ENCODE measurements at regions not wholly inside any gene's neighbourhood (a gene's known extent, or its start where the extent isn't known, plus 50 kb on each side); places are given as distances from the start of the nearest gene placed in this dataset.
"Not testable (repeated sequence)": the region's sequence is repeated elsewhere in the genome, so short reads cannot be mapped to it uniquely, and the experiment has no call there.

- H3K79me2 ChIP-seq (ENCODE audit: insufficient read depth, low read depth, low read length); H4K20me1 ChIP-seq (ENCODE audit: insufficient read depth, low read length); BruUV-seq (replicated peaks); DNase-seq (ENCODE audit: low spot score); H3K36me3 ChIP-seq (ENCODE audit: insufficient read depth, low read length); CTCF ChIA-PET (ENCODE audit: unreplicated experiment); H3K4me2 ChIP-seq (ENCODE audit: low read length); POLR2A ChIA-PET; H3K27ac ChIP-seq (ENCODE audit: low read depth, low read length, poor library complexity, severe bottlenecking); H3K4me1 ChIP-seq (ENCODE audit: insufficient read depth, low read length, poor library complexity, severe bottlenecking); H3K4me3 ChIP-seq (ENCODE audit: low read depth, low read length, poor library complexity, severe bottlenecking); H3K9me3 ChIP-seq (ENCODE audit: low read length); H2AFZ ChIP-seq (ENCODE audit: low read length); intact Hi-C loops (cut with micrococcal nuclease; ENCODE audit: unreplicated experiment); H3K9me2 ChIP-seq (ENCODE audit: insufficient read depth, low read length): not testable (repeated sequence)
These were observed 134.1 kb downstream of the RBMY1D start for GRCh38 chrY:21760243-21760642.

GRCh38 chrY:21767824-21768223 is 126.5 kb downstream of the RBMY1D start:
- CTCF ChIA-PET (ENCODE audit: unreplicated experiment); H2AFZ ChIP-seq (ENCODE audit: low read length); H4K20me1 ChIP-seq (ENCODE audit: insufficient read depth, low read length); H3K9me3 ChIP-seq (ENCODE audit: low read length); intact Hi-C loops (cut with micrococcal nuclease; ENCODE audit: unreplicated experiment); H3K79me2 ChIP-seq (ENCODE audit: insufficient read depth, low read depth, low read length); H3K9me2 ChIP-seq (ENCODE audit: insufficient read depth, low read length); H3K27ac ChIP-seq (ENCODE audit: low read depth, low read length, poor library complexity, severe bottlenecking); DNase-seq (ENCODE audit: low spot score); H3K4me1 ChIP-seq (ENCODE audit: insufficient read depth, low read length, poor library complexity, severe bottlenecking); H3K4me2 ChIP-seq (ENCODE audit: low read length); H3K4me3 ChIP-seq (ENCODE audit: low read depth, low read length, poor library complexity, severe bottlenecking); POLR2A ChIA-PET; H3K36me3 ChIP-seq (ENCODE audit: insufficient read depth, low read length); BruUV-seq (replicated peaks): not testable (repeated sequence)

- H3K27ac ChIP-seq (ENCODE audit: low read depth, low read length, poor library complexity, severe bottlenecking); DNase-seq (ENCODE audit: low spot score); H3K4me1 ChIP-seq (ENCODE audit: insufficient read depth, low read length, poor library complexity, severe bottlenecking); H3K4me3 ChIP-seq (ENCODE audit: low read depth, low read length, poor library complexity, severe bottlenecking); BruUV-seq (replicated peaks); H3K79me2 ChIP-seq (ENCODE audit: insufficient read depth, low read depth, low read length); H3K9me2 ChIP-seq (ENCODE audit: insufficient read depth, low read length); H3K9me3 ChIP-seq (ENCODE audit: low read length); H2AFZ ChIP-seq (ENCODE audit: low read length); POLR2A ChIA-PET; CTCF ChIA-PET (ENCODE audit: unreplicated experiment); H4K20me1 ChIP-seq (ENCODE audit: insufficient read depth, low read length); H3K36me3 ChIP-seq (ENCODE audit: insufficient read depth, low read length); H3K4me2 ChIP-seq (ENCODE audit: low read length); intact Hi-C loops (cut with micrococcal nuclease; ENCODE audit: unreplicated experiment): not testable (repeated sequence)
These were observed 112.0 kb downstream of the RBMY1D start for GRCh38 chrY:21782174-21782860.

- Histone ChIP-seq H3K36me3 (ENCODE audit: insufficient read depth, low read length) (no peaks in the 10 kb centered on the region), H3K9me2 (ENCODE audit: insufficient read depth, low read length) (no peaks in the 10 kb centered on the region), H3K4me2 (ENCODE audit: low read length) (no peak overlapping the region), H2AFZ (ENCODE audit: low read length) (no peak overlapping the region), H3K27ac (ENCODE audit: low read depth, low read length, poor library complexity, severe bottlenecking) (no peak overlapping the region), H3K79me2 (ENCODE audit: insufficient read depth, low read depth, low read length) (no peaks in the 10 kb centered on the region), H3K4me3 (ENCODE audit: low read depth, low read length, poor library complexity, severe bottlenecking) (no peak overlapping the region), H4K20me1 (ENCODE audit: insufficient read depth, low read length) (no peaks in the 10 kb centered on the region), H3K4me1 (ENCODE audit: insufficient read depth, low read length, poor library complexity, severe bottlenecking) (no peaks in the 10 kb centered on the region), H3K9me3 (ENCODE audit: low read length) (no peaks in the 10 kb centered on the region)
- TF ChIP-seq, protein P1, sequence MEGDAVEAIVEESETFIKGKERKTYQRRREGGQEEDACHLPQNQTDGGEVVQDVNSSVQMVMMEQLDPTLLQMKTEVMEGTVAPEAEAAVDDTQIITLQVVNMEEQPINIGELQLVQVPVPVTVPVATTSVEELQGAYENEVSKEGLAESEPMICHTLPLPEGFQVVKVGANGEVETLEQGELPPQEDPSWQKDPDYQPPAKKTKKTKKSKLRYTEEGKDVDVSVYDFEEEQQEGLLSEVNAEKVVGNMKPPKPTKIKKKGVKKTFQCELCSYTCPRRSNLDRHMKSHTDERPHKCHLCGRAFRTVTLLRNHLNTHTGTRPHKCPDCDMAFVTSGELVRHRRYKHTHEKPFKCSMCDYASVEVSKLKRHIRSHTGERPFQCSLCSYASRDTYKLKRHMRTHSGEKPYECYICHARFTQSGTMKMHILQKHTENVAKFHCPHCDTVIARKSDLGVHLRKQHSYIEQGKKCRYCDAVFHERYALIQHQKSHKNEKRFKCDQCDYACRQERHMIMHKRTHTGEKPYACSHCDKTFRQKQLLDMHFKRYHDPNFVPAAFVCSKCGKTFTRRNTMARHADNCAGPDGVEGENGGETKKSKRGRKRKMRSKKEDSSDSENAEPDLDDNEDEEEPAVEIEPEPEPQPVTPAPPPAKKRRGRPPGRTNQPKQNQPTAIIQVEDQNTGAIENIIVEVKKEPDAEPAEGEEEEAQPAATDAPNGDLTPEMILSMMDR (conservative IDR thresholded peaks at IDR 0.05; ENCODE audit: low read length), result no peak
- TF ChIP-seq EZH2phosphoT487 (IDR thresholded peaks at IDR 0.05; ENCODE audit: borderline replicate concordance, low read depth, low read length), result no peak
- ChIA-PET POLR2A (no interaction called here), CTCF (ENCODE audit: unreplicated experiment) (no interaction called here)
- BruUV-seq (replicated peaks), result no TSS peak
- intact Hi-C loops (cut with micrococcal nuclease; ENCODE audit: unreplicated experiment), result no loop called here
- no peak for DNase-seq (ENCODE audit: low spot score)
These were observed 80.7 kb downstream of the RBMY1D start for GRCh38 chrY:21813484-21814233.
